Epidermal melanocyte (primary cell): ENCODE measurements at regions not wholly inside any gene's neighbourhood (a gene's known extent, or its start where the extent isn't known, plus 50 kb on each side); places are given as distances from the start of the nearest gene placed in this dataset.

Experiments
- DNase-seq: peaks from one replicate; pipeline ENCODE4 v3.0.0; 2011; ENCODE audit warnings: low spot score; ENCODE audit not compliant: insufficient read length

- DNase-seq, result no peak
Observed at GRCh38 chr3:176969066-176969465, 228.2 kb downstream of the TBL1XR1 start.

GRCh38 chr3:176968631-176969030, 228.7 kb downstream of the TBL1XR1 start:
- no peak for DNase-seq

GRCh38 chr3:176967522-176967921, 229.8 kb downstream of the TBL1XR1 start:
- DNase-seq, result no peak

GRCh38 chr3:176964661-176965060, 232.6 kb downstream of the TBL1XR1 start:
- no peak for DNase-seq

GRCh38 chr3:176961916-176962315, 235.4 kb downstream of the TBL1XR1 start:
- no peak for DNase-seq

GRCh38 chr3:176959867-176960266, 237.4 kb downstream of the TBL1XR1 start:
- DNase-seq, result no peak

- no peak for DNase-seq
Observed at GRCh38 chr3:176958560-176958959, 238.7 kb downstream of the TBL1XR1 start.

GRCh38 chr3:176954517-176954916, 242.8 kb downstream of the TBL1XR1 start:
- DNase-seq, result no peak

- DNase-seq, result no peak
Observed at GRCh38 chr3:176953106-176954060, 243.9 kb downstream of the TBL1XR1 start.

- no peak for DNase-seq
Observed at GRCh38 chr3:176951586-176952292, 245.5 kb downstream of the TBL1XR1 start.

GRCh38 chr3:176951144-176951543, 246.1 kb downstream of the TBL1XR1 start:
- no peak for DNase-seq

GRCh38 chr3:176950743-176951142, 246.5 kb downstream of the TBL1XR1 start:
- DNase-seq, result no peak

GRCh38 chr3:176948151-176948550, 249.1 kb downstream of the TBL1XR1 start:
- no peak for DNase-seq

GRCh38 chr3:176946202-176946601, 251.1 kb downstream of the TBL1XR1 start:
- DNase-seq, result no peak

- no peak for DNase-seq
Observed at GRCh38 chr3:176942305-176942704, 255.0 kb downstream of the TBL1XR1 start.

GRCh38 chr3:176941689-176942088, 255.6 kb downstream of the TBL1XR1 start:
- DNase-seq, result no peak

- DNase-seq, result peak; percentile 84
Observed at GRCh38 chr3:176939022-176939817, 258.1 kb downstream of the TBL1XR1 start.

- no peak for DNase-seq
Observed at GRCh38 chr3:176937994-176938393, 259.3 kb downstream of the TBL1XR1 start.

- DNase-seq, result no peak
Observed at GRCh38 chr3:176937541-176937940, 259.7 kb downstream of the TBL1XR1 start.

- DNase-seq, result no peak
Observed at GRCh38 chr3:176935194-176935888, 261.9 kb downstream of the TBL1XR1 start.

GRCh38 chr3:176934698-176935097, 262.6 kb downstream of the TBL1XR1 start:
- no peak for DNase-seq
